ENCODE measurements at regions not wholly inside any gene's neighbourhood (a gene's known extent, or its start where the extent isn't known, plus 50 kb on each side); places are given as distances from the start of the nearest gene placed in this dataset.

DNA sequence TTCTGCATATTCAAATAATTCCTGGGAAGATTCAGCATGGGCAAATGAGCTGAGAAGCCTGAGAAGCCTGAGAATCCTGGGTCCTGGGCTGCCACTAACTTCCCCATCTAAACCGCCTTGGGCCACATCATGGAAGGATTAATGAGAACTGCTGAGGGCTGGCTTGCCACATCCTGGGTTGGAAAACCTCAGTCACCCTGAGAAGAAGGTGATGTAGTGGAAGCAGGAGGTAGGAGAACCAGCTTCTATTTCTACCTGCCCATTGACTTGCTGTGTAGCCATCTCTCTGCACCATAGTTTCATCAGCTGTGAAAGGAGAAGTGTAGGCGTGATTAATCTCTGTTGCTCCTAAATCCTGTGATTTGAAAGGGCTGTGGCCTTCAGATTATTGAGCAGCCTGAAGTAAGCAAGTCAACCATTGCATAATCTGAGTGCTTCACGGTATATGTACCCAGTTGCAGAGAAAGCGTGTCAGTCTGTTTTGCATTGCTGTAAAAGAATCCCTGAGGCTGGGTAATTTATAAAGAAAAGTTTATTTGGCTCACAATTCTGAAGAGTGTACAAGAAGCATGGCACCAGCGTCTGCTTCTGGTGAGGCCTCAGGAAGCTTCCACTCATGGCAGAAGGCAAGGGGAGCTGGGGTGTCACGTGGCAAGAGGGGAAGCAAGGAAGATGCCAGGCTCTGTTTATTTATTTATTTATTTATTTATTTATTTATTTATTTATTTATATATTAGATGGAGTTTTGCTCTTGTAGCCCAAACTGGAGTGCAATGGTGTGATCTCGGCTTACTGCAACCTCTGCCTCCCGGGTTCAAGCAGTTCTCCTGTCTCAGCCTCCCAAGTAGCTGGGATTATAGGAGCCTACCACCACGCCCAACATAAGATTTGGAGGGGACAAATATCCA lies 140.9 kb upstream of the ATP6AP2 start:
- H3K4me3 ChIP-seq (replicated peaks; ENCODE audit: low read depth, low read length), result no peak overlapping the region
- no peak for DNase-seq (ENCODE audit: low read depth)
- TF ChIP-seq, protein P1, sequence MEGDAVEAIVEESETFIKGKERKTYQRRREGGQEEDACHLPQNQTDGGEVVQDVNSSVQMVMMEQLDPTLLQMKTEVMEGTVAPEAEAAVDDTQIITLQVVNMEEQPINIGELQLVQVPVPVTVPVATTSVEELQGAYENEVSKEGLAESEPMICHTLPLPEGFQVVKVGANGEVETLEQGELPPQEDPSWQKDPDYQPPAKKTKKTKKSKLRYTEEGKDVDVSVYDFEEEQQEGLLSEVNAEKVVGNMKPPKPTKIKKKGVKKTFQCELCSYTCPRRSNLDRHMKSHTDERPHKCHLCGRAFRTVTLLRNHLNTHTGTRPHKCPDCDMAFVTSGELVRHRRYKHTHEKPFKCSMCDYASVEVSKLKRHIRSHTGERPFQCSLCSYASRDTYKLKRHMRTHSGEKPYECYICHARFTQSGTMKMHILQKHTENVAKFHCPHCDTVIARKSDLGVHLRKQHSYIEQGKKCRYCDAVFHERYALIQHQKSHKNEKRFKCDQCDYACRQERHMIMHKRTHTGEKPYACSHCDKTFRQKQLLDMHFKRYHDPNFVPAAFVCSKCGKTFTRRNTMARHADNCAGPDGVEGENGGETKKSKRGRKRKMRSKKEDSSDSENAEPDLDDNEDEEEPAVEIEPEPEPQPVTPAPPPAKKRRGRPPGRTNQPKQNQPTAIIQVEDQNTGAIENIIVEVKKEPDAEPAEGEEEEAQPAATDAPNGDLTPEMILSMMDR (IDR thresholded peaks at IDR 0.05; ENCODE audit: low read length, missing control alignments), result no peak

DNA sequence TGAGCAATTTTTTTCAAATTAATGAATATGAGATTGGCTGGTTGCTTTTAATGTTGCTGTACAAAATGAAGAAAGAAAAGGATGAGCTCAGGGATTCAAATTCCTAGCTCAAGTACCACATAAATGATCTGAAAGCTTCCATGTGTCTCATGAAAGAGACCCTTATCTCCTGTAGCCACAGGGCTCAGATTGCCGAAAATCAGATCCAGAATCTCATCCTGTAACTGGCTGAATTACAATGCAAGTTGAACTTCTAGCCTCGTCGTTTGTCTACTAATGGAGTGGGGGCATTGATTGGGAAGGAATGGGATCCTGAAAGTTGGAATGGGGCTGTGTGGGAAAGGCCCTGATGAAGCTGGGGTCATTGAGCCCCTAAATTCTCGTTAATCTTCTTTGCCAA lies 143.4 kb upstream of the ATP6AP2 start:
- no peak for DNase-seq (ENCODE audit: low read depth)
- no peak overlapping the region for H3K4me3 ChIP-seq (replicated peaks; ENCODE audit: low read depth, low read length)
- TF ChIP-seq, protein P1 (IDR thresholded peaks at IDR 0.05; ENCODE audit: low read length, missing control alignments), result no peak

DNA sequence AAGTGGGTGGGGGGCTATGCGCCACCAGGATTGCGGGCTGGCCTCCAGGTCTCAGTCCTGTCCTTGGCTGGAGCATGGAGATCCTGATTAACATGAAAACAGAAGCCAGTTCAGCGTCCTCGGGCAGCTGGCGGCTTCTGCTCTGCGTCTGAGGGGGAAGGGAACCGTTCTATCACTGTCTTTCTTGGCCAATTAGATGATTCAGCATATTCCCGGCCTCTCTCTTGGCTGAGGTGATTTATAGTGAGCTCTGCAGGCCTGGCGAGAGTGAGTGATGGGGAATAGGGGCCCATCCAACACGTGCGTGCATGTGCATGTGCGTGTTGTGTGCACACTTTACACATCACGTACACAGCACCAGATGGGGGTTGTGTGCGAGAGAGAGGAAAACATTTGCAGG lies 145.8 kb upstream of the ATP6AP2 start:
- TF ChIP-seq, protein P1 (IDR thresholded peaks at IDR 0.05; ENCODE audit: low read length, missing control alignments), result no peak
- H3K4me3 ChIP-seq (replicated peaks; ENCODE audit: low read depth, low read length), result peak overlapping the region; percentile 14
- peak; percentile 39 for DNase-seq (ENCODE audit: low read depth)

DNA sequence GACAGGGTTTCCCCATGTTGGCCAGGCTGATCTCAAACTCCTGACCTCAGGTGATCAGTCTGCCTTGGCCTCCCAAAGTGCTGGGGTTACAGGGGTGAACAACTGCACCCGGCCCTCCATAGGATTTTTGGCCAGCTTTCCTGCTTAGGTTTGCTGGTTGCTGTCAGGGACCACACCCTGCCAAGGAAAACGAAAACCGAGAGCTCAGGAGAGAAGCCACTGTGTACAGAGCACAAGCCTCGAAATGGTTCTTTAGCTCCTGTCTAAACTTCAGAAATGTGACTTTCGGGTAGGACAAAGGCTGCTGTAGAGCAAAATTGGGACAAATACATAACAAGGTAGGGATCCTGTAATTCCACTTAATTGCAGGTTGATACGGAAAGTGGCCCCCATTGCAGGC lies 146.3 kb upstream of the ATP6AP2 start:
- no peak for DNase-seq (ENCODE audit: low read depth)
- TF ChIP-seq, protein P1 (IDR thresholded peaks at IDR 0.05; ENCODE audit: low read length, missing control alignments), result no peak
- H3K4me3 ChIP-seq (replicated peaks; ENCODE audit: low read depth, low read length), result no peak overlapping the region

DNA sequence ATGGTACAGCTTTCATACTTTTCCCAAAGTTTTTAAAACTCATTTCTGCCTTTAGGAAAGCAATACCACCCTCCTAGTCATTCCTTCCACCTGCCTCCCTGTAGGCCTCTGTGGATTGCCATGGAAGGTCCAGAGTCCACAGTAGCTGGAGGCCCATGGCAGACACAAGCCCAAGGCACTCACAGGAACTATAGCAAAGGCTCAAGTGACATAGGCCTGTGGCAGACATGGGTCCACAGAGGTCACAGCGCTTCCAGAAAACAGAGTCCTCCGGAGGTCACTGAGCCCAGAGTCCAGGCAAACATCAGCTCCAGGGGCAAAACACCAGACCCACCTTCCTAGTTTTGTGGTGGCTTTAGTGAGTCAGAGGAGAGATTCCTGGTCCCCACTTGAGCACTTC lies 147.6 kb upstream of the ATP6AP2 start:
- no peak overlapping the region for H3K4me3 ChIP-seq (replicated peaks; ENCODE audit: low read depth, low read length)
- no peak for DNase-seq (ENCODE audit: low read depth)
- TF ChIP-seq, protein P1 (IDR thresholded peaks at IDR 0.05; ENCODE audit: low read length, missing control alignments), result no peak

DNA sequence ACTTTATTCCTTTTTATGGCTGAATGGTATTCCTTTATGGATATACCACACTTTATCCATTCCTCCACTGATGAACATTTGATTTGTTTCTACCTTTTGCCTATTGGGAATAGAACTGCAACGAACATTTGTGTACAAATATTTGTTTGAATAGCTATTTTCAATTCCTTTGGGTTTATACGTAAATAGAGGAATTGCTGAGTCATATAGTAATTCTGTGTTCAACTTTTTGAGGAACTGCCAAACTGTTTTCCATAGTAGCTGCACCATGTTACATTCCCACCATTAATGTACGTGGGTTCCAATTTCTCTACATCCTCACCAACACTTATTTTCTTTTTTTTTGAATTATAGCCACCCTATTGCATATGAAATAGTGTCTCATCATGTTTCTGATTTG lies 156.5 kb upstream of the ATP6AP2 start:
- no peak overlapping the region for H3K4me3 ChIP-seq (replicated peaks; ENCODE audit: low read depth, low read length)
- TF ChIP-seq, protein P1 (IDR thresholded peaks at IDR 0.05; ENCODE audit: low read length, missing control alignments), result no peak
- no peak for DNase-seq (ENCODE audit: low read depth)

DNA sequence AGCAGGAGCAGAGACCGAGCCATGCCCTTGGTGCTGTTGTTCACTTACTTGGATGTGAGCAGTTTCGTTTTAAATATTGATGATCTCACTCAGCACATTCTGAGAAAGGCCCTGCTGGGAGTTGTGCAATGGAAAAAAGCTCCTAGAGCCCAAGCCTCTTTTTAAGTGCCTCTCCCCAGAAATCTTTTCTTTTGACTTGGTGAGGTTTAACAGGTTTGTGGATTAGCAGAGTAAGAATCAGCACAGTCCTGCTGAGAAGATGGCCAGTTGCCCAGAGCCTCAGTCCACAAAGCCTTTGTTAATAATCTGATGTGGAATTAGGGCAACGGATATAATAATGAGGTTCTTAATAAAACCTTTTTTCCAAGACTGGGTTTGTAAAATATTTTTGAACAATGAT lies 157.5 kb upstream of the ATP6AP2 start:
- H3K4me3 ChIP-seq (replicated peaks; ENCODE audit: low read depth, low read length), result no peak overlapping the region
- peak; percentile 1 for DNase-seq (ENCODE audit: low read depth)
- TF ChIP-seq, protein P1 (IDR thresholded peaks at IDR 0.05; ENCODE audit: low read length, missing control alignments), result no peak

All from fibroblast of pulmonary artery (primary cell).